HG02759 (cell line): ENCODE measurements at regions not wholly inside any gene's neighbourhood (a gene's known extent, or its start where the extent isn't known, plus 50 kb on each side); places are given as distances from the start of the nearest gene placed in this dataset.

ENCODE experiments used
- ATAC-seq: cut with Tn5 transposase; IDR thresholded peaks from one replicate; pipeline ENCODE4 v1.9.1; 2021; ENCODE audit warnings: mild to moderate bottlenecking, moderate library complexity; ENCODE audit not compliant: unreplicated experiment

- ATAC-seq: no peak
Observed at GRCh38 chr6:113600551-113601339, 256.4 kb upstream of the MARCKS start.

- no peak for ATAC-seq
Observed at GRCh38 chr6:113607821-113608545, 249.2 kb upstream of the MARCKS start.

GRCh38 chr6:113610377-113610988 lies 246.7 kb upstream of the MARCKS start:
- ATAC-seq: no peak

GRCh38 chr6:113616701-113617274 lies 240.4 kb upstream of the MARCKS start:
- ATAC-seq: no peak

- no peak for ATAC-seq
Observed at GRCh38 chr6:113619077-113619476, 238.1 kb upstream of the MARCKS start.

GRCh38 chr6:113620386-113620785 lies 236.8 kb upstream of the MARCKS start:
- no peak for ATAC-seq

GRCh38 chr6:113622254-113622653 lies 234.9 kb upstream of the MARCKS start:
- no peak for ATAC-seq

GRCh38 chr6:113623129-113623528 lies 234.0 kb upstream of the MARCKS start:
- ATAC-seq: no peak

- peak; percentile 45 for ATAC-seq
Observed at GRCh38 chr6:113625850-113626249, 231.3 kb upstream of the MARCKS start.

- peak; percentile 38 for ATAC-seq
Observed at GRCh38 chr6:113626475-113626874, 230.7 kb upstream of the MARCKS start.

- ATAC-seq: no peak
Observed at GRCh38 chr6:113627480-113627879, 229.7 kb upstream of the MARCKS start.

- no peak for ATAC-seq
Observed at GRCh38 chr6:113629256-113629655, 227.9 kb upstream of the MARCKS start.

GRCh38 chr6:113629975-113630737 lies 227.0 kb upstream of the MARCKS start:
- no peak for ATAC-seq

GRCh38 chr6:113630738-113631535 lies 226.2 kb upstream of the MARCKS start:
- peak; percentile 61 for ATAC-seq

- no peak for ATAC-seq
Observed at GRCh38 chr6:113631666-113632065, 225.5 kb upstream of the MARCKS start.

GRCh38 chr6:113632220-113632864 lies 224.8 kb upstream of the MARCKS start:
- peak; percentile 47 for ATAC-seq

GRCh38 chr6:113633638-113634037 lies 223.5 kb upstream of the MARCKS start:
- no peak for ATAC-seq

GRCh38 chr6:113634352-113635163 lies 222.6 kb upstream of the MARCKS start:
- peak; percentile 18 for ATAC-seq
